ENCODE measurements at regions not wholly inside any gene's neighbourhood (a gene's known extent, or its start where the extent isn't known, plus 50 kb on each side); places are given as distances from the start of the nearest gene placed in this dataset.

DNA sequence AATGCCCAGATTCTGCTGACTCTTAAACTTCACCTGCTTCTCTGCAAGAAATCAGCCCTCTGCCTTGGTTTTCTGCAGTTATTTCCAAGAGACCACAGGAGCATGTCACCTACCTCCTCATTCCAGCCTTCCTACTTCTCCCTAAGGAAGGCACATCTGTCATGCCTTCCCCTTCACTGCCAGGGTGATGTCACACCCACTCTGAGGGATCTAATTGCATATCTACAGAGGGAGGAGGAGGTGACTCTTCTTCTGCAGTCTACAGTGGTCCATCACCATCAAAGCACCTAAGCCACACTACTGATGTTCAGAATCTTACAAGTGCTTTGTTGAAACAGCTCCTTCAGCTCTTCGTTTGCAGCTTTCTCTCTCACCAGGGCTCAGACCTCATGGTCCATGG is 275.5 kb downstream of the FGFR2 start:
- H3K36me3 Mint-ChIP-seq (ENCODE audit: unreplicated experiment) = no peaks in the 10 kb centered on the region
- peaks cover 12% of the 10 kb centered on the region for H3K9me3 Mint-ChIP-seq (ENCODE audit: unreplicated experiment)
- H3K27ac Mint-ChIP-seq (ENCODE audit: unreplicated experiment) = no peak overlapping the region
- TF ChIP-seq CTCF (IDR thresholded peaks at IDR 0.05) = no peak
- no peak overlapping the region for H3K4me3 Mint-ChIP-seq (ENCODE audit: unreplicated experiment)
- no peak for DNase-seq (ENCODE audit: extremely low spot score, unreplicated experiment)
- peaks cover 11% of the 10 kb centered on the region for H3K27me3 Mint-ChIP-seq (ENCODE audit: unreplicated experiment)
- H3K4me1 Mint-ChIP-seq (ENCODE audit: unreplicated experiment) = no peaks in the 10 kb centered on the region

GRCh38 chr10:121323443-121323842 is 274.8 kb downstream of the FGFR2 start:
- H3K4me3 Mint-ChIP-seq (ENCODE audit: unreplicated experiment) = no peak overlapping the region
- no peak for DNase-seq (ENCODE audit: extremely low spot score, unreplicated experiment)
- TF ChIP-seq CTCF (IDR thresholded peaks at IDR 0.05) = no peak
- no peak overlapping the region for H3K27ac Mint-ChIP-seq (ENCODE audit: unreplicated experiment)
- peaks cover 11% of the 10 kb centered on the region for H3K27me3 Mint-ChIP-seq (ENCODE audit: unreplicated experiment)
- H3K9me3 Mint-ChIP-seq (ENCODE audit: unreplicated experiment) = peaks cover 5% of the 10 kb centered on the region
- H3K36me3 Mint-ChIP-seq (ENCODE audit: unreplicated experiment) = no peaks in the 10 kb centered on the region
- H3K4me1 Mint-ChIP-seq (ENCODE audit: unreplicated experiment) = no peaks in the 10 kb centered on the region

DNA sequence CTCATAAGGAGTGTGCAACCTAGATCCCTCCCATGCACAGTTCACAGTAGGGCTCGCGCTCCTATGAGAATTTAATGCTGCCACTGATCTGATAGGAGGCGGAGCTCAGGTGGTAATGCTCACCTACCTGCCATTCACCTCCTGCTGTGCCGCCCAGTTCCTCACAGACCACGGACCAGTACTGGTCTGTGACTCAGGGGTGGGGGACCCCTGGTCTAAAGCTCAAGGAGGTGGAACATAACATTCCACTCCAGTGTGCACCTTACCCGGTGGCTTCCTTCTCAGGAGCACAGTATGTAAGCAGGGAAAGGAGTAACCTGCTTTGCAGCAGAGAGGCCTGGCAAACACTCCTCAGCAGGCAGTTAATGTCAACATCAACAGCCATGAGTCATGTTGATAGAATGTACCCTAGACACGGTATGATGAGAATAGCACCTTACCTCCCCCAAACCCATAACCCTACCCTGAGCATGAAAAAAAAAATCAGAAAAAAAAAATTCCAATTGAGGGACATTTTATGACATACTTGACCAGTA is 273.5 kb downstream of the FGFR2 start:
- H3K4me1 Mint-ChIP-seq (ENCODE audit: unreplicated experiment) = no peaks in the 10 kb centered on the region
- no peak for TF ChIP-seq CTCF (IDR thresholded peaks at IDR 0.05)
- no peak for DNase-seq (ENCODE audit: extremely low spot score, unreplicated experiment)
- H3K9me3 Mint-ChIP-seq (ENCODE audit: unreplicated experiment) = peaks cover 3% of the 10 kb centered on the region
- no peak overlapping the region for H3K4me3 Mint-ChIP-seq (ENCODE audit: unreplicated experiment)
- no peak overlapping the region for H3K27ac Mint-ChIP-seq (ENCODE audit: unreplicated experiment)
- H3K27me3 Mint-ChIP-seq (ENCODE audit: unreplicated experiment) = peaks cover 11% of the 10 kb centered on the region
- H3K36me3 Mint-ChIP-seq (ENCODE audit: unreplicated experiment) = no peaks in the 10 kb centered on the region

- Mint-ChIP-seq H3K4me1 (ENCODE audit: unreplicated experiment) (no peaks in the 10 kb centered on the region), H3K4me3 (ENCODE audit: unreplicated experiment) (no peak overlapping the region), H3K36me3 (ENCODE audit: unreplicated experiment) (no peaks in the 10 kb centered on the region), H3K9me3 (ENCODE audit: unreplicated experiment) (peaks cover 3% of the 10 kb centered on the region), H3K27ac (ENCODE audit: unreplicated experiment) (no peak overlapping the region), H3K27me3 (ENCODE audit: unreplicated experiment) (peaks cover 11% of the 10 kb centered on the region)
- no peak for TF ChIP-seq CTCF (IDR thresholded peaks at IDR 0.05)
- no peak for DNase-seq (ENCODE audit: extremely low spot score, unreplicated experiment)
These were observed 272.6 kb downstream of the FGFR2 start for GRCh38 chr10:121325490-121326231.

- no peak overlapping the region for H3K4me3 Mint-ChIP-seq (ENCODE audit: unreplicated experiment)
- TF ChIP-seq CTCF (IDR thresholded peaks at IDR 0.05) = no peak
- H3K36me3 Mint-ChIP-seq (ENCODE audit: unreplicated experiment) = no peaks in the 10 kb centered on the region
- no peaks in the 10 kb centered on the region for H3K4me1 Mint-ChIP-seq (ENCODE audit: unreplicated experiment)
- no peak overlapping the region for H3K27ac Mint-ChIP-seq (ENCODE audit: unreplicated experiment)
- peaks cover 7% of the 10 kb centered on the region for H3K27me3 Mint-ChIP-seq (ENCODE audit: unreplicated experiment)
- no peak for DNase-seq (ENCODE audit: extremely low spot score, unreplicated experiment)
- peaks cover 3% of the 10 kb centered on the region for H3K9me3 Mint-ChIP-seq (ENCODE audit: unreplicated experiment)
These were observed 271.3 kb downstream of the FGFR2 start for GRCh38 chr10:121326905-121327304.
